22Rv1 (cell line): ENCODE measurements at regions not wholly inside any gene's neighbourhood (a gene's known extent, or its start where the extent isn't known, plus 50 kb on each side); places are given as distances from the start of the nearest gene placed in this dataset.

ENCODE experiments used
- ZFX ChIP-seq: fragments of 450-650 bp; IDR thresholded peaks from 2 replicates; pipeline ENCODE4 v1.6.1; 2017; ENCODE audit warnings: antibody characterized with exemption, borderline replicate concordance
- TF ChIP-seq, protein P1 (sequence below): fragments of 450-650 bp; IDR thresholded peaks from 2 replicates; pipeline ENCODE4 v1.5.1; 2017; ENCODE audit warnings: mild to moderate bottlenecking

DNA sequence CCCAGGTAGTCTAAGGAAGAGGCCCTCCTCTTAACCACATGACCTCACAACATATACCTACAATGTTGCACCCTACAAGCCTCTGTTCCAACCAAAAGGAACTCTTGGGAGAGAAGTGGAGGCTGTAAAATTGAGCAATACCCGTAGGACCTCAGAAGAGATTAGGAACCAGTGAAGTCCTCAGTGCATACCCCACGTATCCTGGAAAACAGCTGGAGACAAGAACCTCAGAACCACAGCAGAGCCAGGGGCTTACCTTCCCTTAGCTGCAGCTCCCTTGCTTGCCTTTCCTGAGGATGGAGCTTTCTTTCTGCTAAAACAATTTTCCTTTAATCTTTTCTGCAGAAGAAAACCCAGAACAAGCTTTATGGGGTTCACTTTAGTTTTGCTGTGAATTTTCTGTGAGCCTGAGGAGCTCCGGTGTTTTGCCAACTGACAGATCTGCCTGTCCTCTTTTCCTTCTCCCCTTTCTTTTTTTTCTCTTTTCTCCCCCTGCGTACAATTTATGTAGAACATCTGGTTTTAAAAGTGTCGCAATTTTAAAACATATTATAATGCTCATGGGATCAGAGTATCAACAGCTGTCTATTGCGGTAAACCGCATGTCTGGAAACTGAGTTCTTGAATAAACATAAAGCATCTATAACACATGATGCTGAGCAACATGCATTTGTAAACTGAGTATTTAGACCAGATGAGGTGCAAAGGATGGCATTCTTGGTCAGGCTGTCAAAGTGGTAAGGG is 226.4 kb upstream of the MAF start:
- TF ChIP-seq, protein P1, sequence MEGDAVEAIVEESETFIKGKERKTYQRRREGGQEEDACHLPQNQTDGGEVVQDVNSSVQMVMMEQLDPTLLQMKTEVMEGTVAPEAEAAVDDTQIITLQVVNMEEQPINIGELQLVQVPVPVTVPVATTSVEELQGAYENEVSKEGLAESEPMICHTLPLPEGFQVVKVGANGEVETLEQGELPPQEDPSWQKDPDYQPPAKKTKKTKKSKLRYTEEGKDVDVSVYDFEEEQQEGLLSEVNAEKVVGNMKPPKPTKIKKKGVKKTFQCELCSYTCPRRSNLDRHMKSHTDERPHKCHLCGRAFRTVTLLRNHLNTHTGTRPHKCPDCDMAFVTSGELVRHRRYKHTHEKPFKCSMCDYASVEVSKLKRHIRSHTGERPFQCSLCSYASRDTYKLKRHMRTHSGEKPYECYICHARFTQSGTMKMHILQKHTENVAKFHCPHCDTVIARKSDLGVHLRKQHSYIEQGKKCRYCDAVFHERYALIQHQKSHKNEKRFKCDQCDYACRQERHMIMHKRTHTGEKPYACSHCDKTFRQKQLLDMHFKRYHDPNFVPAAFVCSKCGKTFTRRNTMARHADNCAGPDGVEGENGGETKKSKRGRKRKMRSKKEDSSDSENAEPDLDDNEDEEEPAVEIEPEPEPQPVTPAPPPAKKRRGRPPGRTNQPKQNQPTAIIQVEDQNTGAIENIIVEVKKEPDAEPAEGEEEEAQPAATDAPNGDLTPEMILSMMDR: no peak
- no peak for TF ChIP-seq ZFX
